ENCODE measurements at regions not wholly inside any gene's neighbourhood (a gene's known extent, or its start where the extent isn't known, plus 50 kb on each side); places are given as distances from the start of the nearest gene placed in this dataset.

- no peak overlapping the region for H3K4me3 ChIP-seq (ENCODE audit: low read depth in 1 of 3, low read length in 3 of 3)
- H3K9ac ChIP-seq (ENCODE audit: low read depth in 1 of 2, low read length in 2 of 2): no peak overlapping the region
- no peak overlapping the region for H3K27ac ChIP-seq (ENCODE audit: low read depth in 1 of 2, low read length in 2 of 2)
- no peaks in the 10 kb centered on the region for H3K4me1 ChIP-seq (ENCODE audit: control insufficient read depth in 4 of 4, insufficient read depth in 4 of 4, low read length in 3 of 4)
- no peaks in the 10 kb centered on the region for H3K36me3 ChIP-seq (ENCODE audit: control insufficient read depth in 4 of 4, insufficient read depth in 3 of 4, low read depth in 1 of 4, low read length in 3 of 4)
- H3K9me3 ChIP-seq (ENCODE audit: control insufficient read depth in 4 of 4, low read length in 3 of 4): no peaks in the 10 kb centered on the region
- no peak for TF ChIP-seq TAF1 (conservative IDR thresholded peaks at IDR 0.05)
- no peak for TF ChIP-seq RXRA (IDR thresholded peaks at IDR 0.05)
- TF ChIP-seq SP1 (IDR thresholded peaks at IDR 0.05): no peak
- TF ChIP-seq FOXA2 (IDR thresholded peaks at IDR 0.05): no peak
- TF ChIP-seq HNF4A (conservative IDR thresholded peaks at IDR 0.05): no peak
- no peak for TF ChIP-seq ATF3 (IDR thresholded peaks at IDR 0.05)
- TF ChIP-seq EGR1 (IDR thresholded peaks at IDR 0.05; ENCODE audit: low read depth in 2 of 2): no peak
- TF ChIP-seq GABPA (IDR thresholded peaks at IDR 0.05 in 1 of 2, conservative IDR thresholded peaks at IDR 0.05 in 1 of 2): no peak
- TF ChIP-seq CTCF (IDR thresholded peaks at IDR 0.05; ENCODE audit: low read depth, low read length, missing input control): no peak
- no peak for TF ChIP-seq MAX (IDR thresholded peaks at IDR 0.05)
- no peak for TF ChIP-seq YY1 (IDR thresholded peaks at IDR 0.05)
- TF ChIP-seq, protein P1, sequence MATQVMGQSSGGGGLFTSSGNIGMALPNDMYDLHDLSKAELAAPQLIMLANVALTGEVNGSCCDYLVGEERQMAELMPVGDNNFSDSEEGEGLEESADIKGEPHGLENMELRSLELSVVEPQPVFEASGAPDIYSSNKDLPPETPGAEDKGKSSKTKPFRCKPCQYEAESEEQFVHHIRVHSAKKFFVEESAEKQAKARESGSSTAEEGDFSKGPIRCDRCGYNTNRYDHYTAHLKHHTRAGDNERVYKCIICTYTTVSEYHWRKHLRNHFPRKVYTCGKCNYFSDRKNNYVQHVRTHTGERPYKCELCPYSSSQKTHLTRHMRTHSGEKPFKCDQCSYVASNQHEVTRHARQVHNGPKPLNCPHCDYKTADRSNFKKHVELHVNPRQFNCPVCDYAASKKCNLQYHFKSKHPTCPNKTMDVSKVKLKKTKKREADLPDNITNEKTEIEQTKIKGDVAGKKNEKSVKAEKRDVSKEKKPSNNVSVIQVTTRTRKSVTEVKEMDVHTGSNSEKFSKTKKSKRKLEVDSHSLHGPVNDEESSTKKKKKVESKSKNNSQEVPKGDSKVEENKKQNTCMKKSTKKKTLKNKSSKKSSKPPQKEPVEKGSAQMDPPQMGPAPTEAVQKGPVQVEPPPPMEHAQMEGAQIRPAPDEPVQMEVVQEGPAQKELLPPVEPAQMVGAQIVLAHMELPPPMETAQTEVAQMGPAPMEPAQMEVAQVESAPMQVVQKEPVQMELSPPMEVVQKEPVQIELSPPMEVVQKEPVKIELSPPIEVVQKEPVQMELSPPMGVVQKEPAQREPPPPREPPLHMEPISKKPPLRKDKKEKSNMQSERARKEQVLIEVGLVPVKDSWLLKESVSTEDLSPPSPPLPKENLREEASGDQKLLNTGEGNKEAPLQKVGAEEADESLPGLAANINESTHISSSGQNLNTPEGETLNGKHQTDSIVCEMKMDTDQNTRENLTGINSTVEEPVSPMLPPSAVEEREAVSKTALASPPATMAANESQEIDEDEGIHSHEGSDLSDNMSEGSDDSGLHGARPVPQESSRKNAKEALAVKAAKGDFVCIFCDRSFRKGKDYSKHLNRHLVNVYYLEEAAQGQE (IDR thresholded peaks at IDR 0.05): no peak
- TF ChIP-seq FOXA1 (IDR thresholded peaks at IDR 0.05): no peak
- 86% methylated on average over 2 of the region's 2 CpGs for WGBS
- no peaks in the 10 kb centered on the region for H3K27me3 ChIP-seq (ENCODE audit: control insufficient read depth in 4 of 4, insufficient read depth in 4 of 4, low read length in 3 of 4)
- DNase-seq (ENCODE audit: low spot score): no peak
Observed at GRCh38 chr4:83191026-83191425, 76.5 kb upstream of the PLAC8 start.

GRCh38 chr4:83189631-83190136 is 75.2 kb upstream of the PLAC8 start:
- 51% methylated on average over 7 of the region's 7 CpGs for WGBS
- Histone ChIP-seq H3K9ac (ENCODE audit: low read depth in 1 of 2, low read length in 2 of 2) (no peak overlapping the region), H3K27me3 (ENCODE audit: control insufficient read depth in 4 of 4, insufficient read depth in 4 of 4, low read length in 3 of 4) (no peaks in the 10 kb centered on the region), H3K9me3 (ENCODE audit: control insufficient read depth in 4 of 4, low read length in 3 of 4) (no peaks in the 10 kb centered on the region), H3K4me1 (ENCODE audit: control insufficient read depth in 4 of 4, insufficient read depth in 4 of 4, low read length in 3 of 4) (no peaks in the 10 kb centered on the region), H3K4me3 (ENCODE audit: low read depth in 1 of 3, low read length in 3 of 3) (no peak overlapping the region), H3K27ac (ENCODE audit: low read depth in 1 of 2, low read length in 2 of 2) (no peak overlapping the region), H3K36me3 (ENCODE audit: control insufficient read depth in 4 of 4, insufficient read depth in 3 of 4, low read depth in 1 of 4, low read length in 3 of 4) (no peaks in the 10 kb centered on the region)
- no peak for TF ChIP-seq YY1 (IDR thresholded peaks at IDR 0.05)
- TF ChIP-seq MAX (IDR thresholded peaks at IDR 0.05): no peak
- TF ChIP-seq, protein P1 (IDR thresholded peaks at IDR 0.05): no peak
- TF ChIP-seq FOXA1 (IDR thresholded peaks at IDR 0.05): no peak
- no peak for TF ChIP-seq RXRA (IDR thresholded peaks at IDR 0.05)
- TF ChIP-seq SP1 (IDR thresholded peaks at IDR 0.05): no peak
- no peak for TF ChIP-seq HNF4G (IDR thresholded peaks at IDR 0.05)
- peak; percentile 26 to 44 for TF ChIP-seq HNF4A (conservative IDR thresholded peaks at IDR 0.05)
- TF ChIP-seq JUND (IDR thresholded peaks at IDR 0.05): no peak
- no peak for DNase-seq (ENCODE audit: low spot score)

All from liver (tissue), 8 donors.